Lung (tissue), 11 donors: ENCODE measurements at regions not wholly inside any gene's neighbourhood (a gene's known extent, or its start where the extent isn't known, plus 50 kb on each side); places are given as distances from the start of the nearest gene placed in this dataset.

Source experiments
- ATAC-seq: fragments of 200-7000 bp; cut with Tn5 transposase; one replicate; pipeline ENCODE4 v1.9.1; 2020; ENCODE audit warnings: moderate number of reproducible peaks; ENCODE audit not compliant: insufficient read depth, low FRiP score
- DNase-seq, 3 donors: peaks; one replicate each; pipeline ENCODE4 v3.0.0-alpha.2; 2013 to 2017
- H3K27ac ChIP-seq, 2 donors: one replicate each; pipeline ENCODE4 v1.5.1; 2013; ENCODE audit warnings: mild to moderate bottlenecking in 2 of 2, moderate library complexity in 2 of 2, control low read depth in 1 of 2, inconsistent platforms in 1 of 2, low read depth in 1 of 2, low read length in 1 of 2
- H3K27me3 ChIP-seq, 3 donors: one replicate each; pipeline ENCODE4 v1.5.1; 2013; ENCODE audit warnings: low read length in 2 of 3; ENCODE audit not compliant: control insufficient read depth in 3 of 3, insufficient read depth in 3 of 3
- H3K36me3 ChIP-seq, 4 donors: one replicate each; pipeline ENCODE4 v1.5.1; 2013; ENCODE audit warnings: low read length in 4 of 4, mild to moderate bottlenecking in 1 of 4, moderate library complexity in 1 of 4; ENCODE audit not compliant: control insufficient read depth in 4 of 4, insufficient read depth in 4 of 4
- H3K4me1 ChIP-seq, 5 donors: one replicate each; pipeline ENCODE4 v1.5.1; 2013; ENCODE audit warnings: low read length in 5 of 5, mild to moderate bottlenecking in 2 of 5, moderate library complexity in 1 of 5; ENCODE audit not compliant: control insufficient read depth in 5 of 5, insufficient read depth in 5 of 5
- H3K4me3 ChIP-seq: one replicate; pipeline ENCODE4 v1.5.1; 2013; ENCODE audit warnings: mild to moderate bottlenecking, control low read depth, moderate library complexity
- H3K9ac ChIP-seq, 2 donors: one replicate each; pipeline ENCODE4 v1.5.1; 2013; ENCODE audit warnings: low read length in 2 of 2, control low read depth in 1 of 2; ENCODE audit not compliant: insufficient read depth in 1 of 2
- H3K9me3 ChIP-seq, 4 donors: one replicate each; pipeline ENCODE4 v1.5.1; 2013; ENCODE audit warnings: low read length in 3 of 4, mild to moderate bottlenecking in 1 of 4, moderate library complexity in 1 of 4; ENCODE audit not compliant: control insufficient read depth in 4 of 4, insufficient read depth in 3 of 4
- CTCF ChIP-seq: IDR thresholded peaks from 2 replicates; pipeline ENCODE4 v1.5.1; 2012; ENCODE audit warnings: mild to moderate bottlenecking; ENCODE audit errors: control extremely low read depth, extremely low read depth
- WGBS, 2 donors: extraction: QIAGEN DNeasy Blood & Tissue Kit; methylation state at CpG; one replicate each; pipeline ENCODE4 v1.1.7; 2013; 5-methylcytosine and 5-hydroxymethylcytosine counted together
- donor health status: control.
- donor health status: control.
- donor health status: Bipolar disorder and iron deficiency.
- donor health status: healthy.
- donor health status: DM: yes; HTN: yes; CAD: no.

- Histone ChIP-seq H3K27me3 (no peaks in the 10 kb centered on the region), H3K36me3 (no peaks in the 10 kb centered on the region), H3K9ac (no peak overlapping the region), H3K9me3 (no peaks in the 10 kb centered on the region), H3K4me1 (no peaks in the 10 kb centered on the region), H3K4me3 (no peak overlapping the region), H3K27ac (no peak overlapping the region)
- TF ChIP-seq CTCF: no peak
- ATAC-seq (peak; percentile 83), DNase-seq (peak; percentile 24 to 52 (median 36))
- WGBS, 2 donors: 30 to 33% methylated on average over 5 of the region's 5 CpGs
Measured at GRCh38 chr5:162209005-162209605, 141.5 kb downstream of the GABRG2 start.

- Histone ChIP-seq H3K4me1 (no peaks in the 10 kb centered on the region), H3K9ac (no peak overlapping the region), H3K27ac (no peak overlapping the region), H3K27me3 (no peaks in the 10 kb centered on the region), H3K9me3 (peaks cover 0 to 8% (median 0%) of the 10 kb centered on the region in 4 donors), H3K4me3 (no peak overlapping the region), H3K36me3 (no peaks in the 10 kb centered on the region)
- TF ChIP-seq CTCF: no peak
- ATAC-seq (no peak), DNase-seq (no peak)
- WGBS, 2 donors: 74 to 82% methylated on average over 2 of the region's 2 CpGs
Measured at GRCh38 chr5:162214551-162214950, 147.0 kb downstream of the GABRG2 start.

GRCh38 chr5:162217037-162217436 lies 149.5 kb downstream of the GABRG2 start:
- 93 to 100% methylated on average over 1 of the region's 1 CpG for WGBS, 2 donors
- H3K9me3 ChIP-seq: peaks cover 0 to 8% (median 0%) of the 10 kb centered on the region in 4 donors
- no peaks in the 10 kb centered on the region for H3K4me1 ChIP-seq
- no peak overlapping the region for H3K27ac ChIP-seq
- H3K9ac ChIP-seq: no peak overlapping the region
- H3K27me3 ChIP-seq: no peaks in the 10 kb centered on the region
- ATAC-seq (no peak), DNase-seq (no peak)
- H3K36me3 ChIP-seq: no peaks in the 10 kb centered on the region
- no peak overlapping the region for H3K4me3 ChIP-seq
- TF ChIP-seq CTCF: no peak

- no peaks in the 10 kb centered on the region for H3K27me3 ChIP-seq
- no peaks in the 10 kb centered on the region for H3K36me3 ChIP-seq
- DNase-seq (no peak), ATAC-seq (no peak)
- no peak for TF ChIP-seq CTCF
- no peak overlapping the region for H3K4me3 ChIP-seq
- H3K4me1 ChIP-seq: no peaks in the 10 kb centered on the region
- no peak overlapping the region for H3K9ac ChIP-seq
- peaks cover 0 to 8% (median 0%) of the 10 kb centered on the region in 4 donors for H3K9me3 ChIP-seq
- no peak overlapping the region for H3K27ac ChIP-seq
Measured at GRCh38 chr5:162221910-162222309, 154.3 kb downstream of the GABRG2 start.
